PC-9 (cell line): ENCODE measurements at regions not wholly inside any gene's neighbourhood (a gene's known extent, or its start where the extent isn't known, plus 50 kb on each side); places are given as distances from the start of the nearest gene placed in this dataset.

Source experiments
- BruUV-seq: library from RNA; stranded (reverse); fragments of 400-500 nt; replicated peaks from 2 replicates; lab custom pipeline; 2021; lab: Mats Ljungman, UMichigan
- CTCF ChIA-PET: fragments of 300-600 bp; sonication (Branson Sonifier 250); formaldehyde crosslinking; loops from one replicate; lab custom pipeline; 2022; ENCODE audit warnings: antibody characterized with exemption; lab: Charles Lee
- POLR2A ChIA-PET: fragments of 300-600 bp; sonication (Branson Sonifier 250); formaldehyde crosslinking; loops from one replicate; lab custom pipeline; 2022; ENCODE audit warnings: antibody characterized with exemption; ENCODE audit not compliant: unreplicated experiment; lab: Charles Lee
- DNase-seq, 2 experiments: peaks; one replicate each; pipeline versions ENCODE4 v3.0.0 to v3.0.0-alpha.2; 2015 to 2022; ENCODE audit warnings: mixed read lengths in 1 of 2
- H2AFZ ChIP-seq: fragments of 200-600 bp; sonication (generic); 2 replicates; pipeline ENCODE4 v1.8.1; 2017; ENCODE audit warnings: antibody characterized with exemption
- H3F3A ChIP-seq: fragments of 200-600 bp; sonication (generic); 2 replicates; pipeline ENCODE4 v1.8.1; 2017; ENCODE audit warnings: antibody characterized with exemption, mild to moderate bottlenecking, low read depth; ENCODE audit not compliant: insufficient read depth
- H3K27ac ChIP-seq: fragments of 200-600 bp; sonication (generic); 2 replicates; pipeline ENCODE4 v1.6.1; 2016; ENCODE audit warnings: mixed run types
- H3K27me3 ChIP-seq: fragments of 200-600 bp; sonication (generic); 2 replicates; pipeline ENCODE4 v1.6.1; 2016; ENCODE audit warnings: low read depth, mixed run types; ENCODE audit not compliant: insufficient read depth
- H3K36me3 ChIP-seq: fragments of 200-600 bp; sonication (generic); 2 replicates; pipeline ENCODE4 v1.6.1; 2016; ENCODE audit warnings: low read depth, mixed run types
- H3K4me1 ChIP-seq: fragments of 200-600 bp; sonication (generic); replicated peaks from 2 replicates; pipeline ENCODE4 v1.6.1; 2016; ENCODE audit warnings: mixed run types; ENCODE audit not compliant: insufficient read depth
- H3K4me2 ChIP-seq: fragments of 200-600 bp; sonication (generic); 2 replicates; pipeline ENCODE4 v1.6.1; 2017; ENCODE audit warnings: mixed run types
- H3K4me3 ChIP-seq: fragments of 200-600 bp; sonication (generic); 2 replicates; pipeline ENCODE4 v1.6.1; 2016; ENCODE audit warnings: mixed run types
- H3K79me2 ChIP-seq: fragments of 200-600 bp; sonication (generic); 2 replicates; pipeline ENCODE4 v1.6.1; 2017; ENCODE audit warnings: low read depth, mixed run types
- H3K9me2 ChIP-seq: fragments of 200-600 bp; sonication (generic); 2 replicates; pipeline ENCODE4 v1.8.1; 2017; ENCODE audit warnings: mild to moderate bottlenecking; ENCODE audit not compliant: insufficient read depth
- H3K9me3 ChIP-seq: fragments of 200-600 bp; sonication (generic); 2 replicates; pipeline ENCODE4 v1.8.1; 2016; ENCODE audit warnings: low read depth; ENCODE audit not compliant: insufficient read depth
- H4K20me1 ChIP-seq: fragments of 200-600 bp; sonication (generic); 2 replicates; pipeline ENCODE4 v1.8.1; 2017; ENCODE audit not compliant: insufficient read depth
- EZH2 ChIP-seq: fragments of 200-600 bp; sonication (generic); IDR thresholded peaks from 2 replicates; pipeline ENCODE4 v1.8.0; 2017; ENCODE audit warnings: antibody characterized with exemption, low read depth
- intact Hi-C: fragments of 100-400 bp; cut with micrococcal nuclease; formaldehyde crosslinking; loops from one replicate; pipeline ENCODE4 v1.10.0; 2022; ENCODE audit not compliant: unreplicated experiment
- TF ChIP-seq, protein P1 (sequence below): fragments of 200-600 bp; sonication (generic); conservative IDR thresholded peaks from 2 replicates; pipeline ENCODE4 v1.6.1; 2017; ENCODE audit warnings: mixed run types, antibody characterized with exemption, mild to moderate bottlenecking, moderate library complexity

DNA sequence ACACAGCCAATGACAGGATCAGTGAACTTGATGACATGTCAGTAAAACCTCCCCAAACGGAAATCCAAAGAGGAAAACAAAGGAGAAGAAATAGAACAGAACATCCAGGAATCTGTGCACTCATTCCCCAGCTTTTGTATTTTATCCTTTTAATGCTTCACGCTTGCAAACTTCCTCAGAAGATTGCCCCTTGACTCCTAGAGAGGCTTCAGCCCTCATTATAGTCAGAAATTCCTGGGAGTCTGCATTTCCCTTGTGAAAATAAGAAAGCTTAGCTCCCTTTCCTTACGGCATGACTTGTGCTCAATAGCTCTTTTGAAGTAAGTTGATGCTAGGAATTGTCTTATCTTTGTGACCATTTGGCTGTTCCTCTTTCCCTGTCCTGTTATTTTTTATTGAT, 313.6 kb upstream of the OPRM1 start:
- POLR2A ChIA-PET = interaction anchor here (0.8 kb wide), 1 partner anchor 90 kb away, joined by 7 read pairs; no protein-coding TSS in a partner anchor
- Histone ChIP-seq H3K27ac (no peak overlapping the region), H3K79me2 (no peaks in the 10 kb centered on the region), H3K9me2 (no peaks in the 10 kb centered on the region), H3K9me3 (no peaks in the 10 kb centered on the region), H3K4me2 (no peak overlapping the region), H3F3A (no peaks in the 10 kb centered on the region), H3K27me3 (no peaks in the 10 kb centered on the region), H3K4me1 (no peaks in the 10 kb centered on the region), H4K20me1 (no peaks in the 10 kb centered on the region), H3K4me3 (no peak overlapping the region), H3K36me3 (no peaks in the 10 kb centered on the region), H2AFZ (no peak overlapping the region)
- CTCF ChIA-PET = no interaction called here
- intact Hi-C loops = no loop called here
- TF ChIP-seq, protein P1, sequence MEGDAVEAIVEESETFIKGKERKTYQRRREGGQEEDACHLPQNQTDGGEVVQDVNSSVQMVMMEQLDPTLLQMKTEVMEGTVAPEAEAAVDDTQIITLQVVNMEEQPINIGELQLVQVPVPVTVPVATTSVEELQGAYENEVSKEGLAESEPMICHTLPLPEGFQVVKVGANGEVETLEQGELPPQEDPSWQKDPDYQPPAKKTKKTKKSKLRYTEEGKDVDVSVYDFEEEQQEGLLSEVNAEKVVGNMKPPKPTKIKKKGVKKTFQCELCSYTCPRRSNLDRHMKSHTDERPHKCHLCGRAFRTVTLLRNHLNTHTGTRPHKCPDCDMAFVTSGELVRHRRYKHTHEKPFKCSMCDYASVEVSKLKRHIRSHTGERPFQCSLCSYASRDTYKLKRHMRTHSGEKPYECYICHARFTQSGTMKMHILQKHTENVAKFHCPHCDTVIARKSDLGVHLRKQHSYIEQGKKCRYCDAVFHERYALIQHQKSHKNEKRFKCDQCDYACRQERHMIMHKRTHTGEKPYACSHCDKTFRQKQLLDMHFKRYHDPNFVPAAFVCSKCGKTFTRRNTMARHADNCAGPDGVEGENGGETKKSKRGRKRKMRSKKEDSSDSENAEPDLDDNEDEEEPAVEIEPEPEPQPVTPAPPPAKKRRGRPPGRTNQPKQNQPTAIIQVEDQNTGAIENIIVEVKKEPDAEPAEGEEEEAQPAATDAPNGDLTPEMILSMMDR = no peak
- TF ChIP-seq EZH2 = no peak
- DNase-seq = no peak
- BruUV-seq = no TSS peak

DNA sequence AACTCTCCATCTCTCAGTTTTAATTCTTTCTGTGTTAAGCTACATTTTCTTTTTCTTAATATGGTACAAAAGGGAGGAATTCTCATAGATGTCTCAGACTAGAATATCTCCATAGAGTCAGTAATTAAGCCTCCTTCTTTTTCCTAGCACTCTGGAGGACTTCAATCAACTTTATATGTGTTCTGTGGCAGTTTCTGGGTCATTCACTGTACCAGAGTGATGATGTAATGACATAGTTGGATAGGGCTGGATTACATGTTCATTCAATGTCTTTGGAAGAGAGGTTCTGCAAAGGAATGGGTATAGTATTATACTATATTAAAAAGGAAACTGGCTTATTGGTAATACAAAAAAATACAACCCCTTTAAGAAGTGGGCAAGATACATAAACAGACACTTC, 318.3 kb upstream of the OPRM1 start:
- no peaks in the 10 kb centered on the region for H3K36me3 ChIP-seq
- H3K9me3 ChIP-seq = no peaks in the 10 kb centered on the region
- H2AFZ ChIP-seq = no peak overlapping the region
- TF ChIP-seq, protein P1 = no peak
- no peak for TF ChIP-seq EZH2
- BruUV-seq = no TSS peak
- H3K9me2 ChIP-seq = no peaks in the 10 kb centered on the region
- POLR2A ChIA-PET = no interaction called here
- H3K4me1 ChIP-seq = no peaks in the 10 kb centered on the region
- no peak overlapping the region for H3K4me3 ChIP-seq
- no peak overlapping the region for H3K4me2 ChIP-seq
- intact Hi-C loops = no loop called here
- H3F3A ChIP-seq = no peaks in the 10 kb centered on the region
- no peaks in the 10 kb centered on the region for H4K20me1 ChIP-seq
- CTCF ChIA-PET = no interaction called here
- H3K27ac ChIP-seq = no peak overlapping the region
- no peaks in the 10 kb centered on the region for H3K79me2 ChIP-seq
- H3K27me3 ChIP-seq = no peaks in the 10 kb centered on the region
- no peak for DNase-seq

GRCh38 chr6:153705429-153705828, 333.6 kb upstream of the OPRM1 start:
- Histone ChIP-seq H3K36me3 (no peaks in the 10 kb centered on the region), H2AFZ (no peak overlapping the region), H3K4me1 (no peaks in the 10 kb centered on the region), H3K79me2 (no peaks in the 10 kb centered on the region), H3K4me2 (no peak overlapping the region), H3F3A (no peaks in the 10 kb centered on the region), H3K9me2 (no peaks in the 10 kb centered on the region), H3K4me3 (no peak overlapping the region), H3K27ac (no peak overlapping the region), H3K27me3 (no peaks in the 10 kb centered on the region), H3K9me3 (no peaks in the 10 kb centered on the region), H4K20me1 (no peaks in the 10 kb centered on the region)
- DNase-seq = no peak
- CTCF ChIA-PET = no interaction called here
- BruUV-seq = no TSS peak
- POLR2A ChIA-PET = no interaction called here
- intact Hi-C loops = no loop called here
- TF ChIP-seq EZH2 = no peak
- TF ChIP-seq, protein P1 = no peak
